DND-41 (cell line): ENCODE measurements at regions not wholly inside any gene's neighbourhood (a gene's known extent, or its start where the extent isn't known, plus 50 kb on each side); places are given as distances from the start of the nearest gene placed in this dataset.

Experiments used
- EZH2 ChIP-seq: IDR thresholded peaks from 3 replicates; pipeline ENCODE4 v1.6.1; 2012; ENCODE audit warnings: borderline replicate concordance, low read depth, mild to moderate bottlenecking, moderate library complexity, low read length, inconsistent platforms; ENCODE audit not compliant: severe bottlenecking
- TF ChIP-seq, protein P1 (sequence below): IDR thresholded peaks from 2 replicates; pipeline ENCODE4 v1.5.1; 2012; ENCODE audit warnings: borderline replicate concordance, low read length, moderate library complexity, mild to moderate bottlenecking; ENCODE audit not compliant: poor library complexity, severe bottlenecking; ENCODE audit errors: extremely low read depth

DNA sequence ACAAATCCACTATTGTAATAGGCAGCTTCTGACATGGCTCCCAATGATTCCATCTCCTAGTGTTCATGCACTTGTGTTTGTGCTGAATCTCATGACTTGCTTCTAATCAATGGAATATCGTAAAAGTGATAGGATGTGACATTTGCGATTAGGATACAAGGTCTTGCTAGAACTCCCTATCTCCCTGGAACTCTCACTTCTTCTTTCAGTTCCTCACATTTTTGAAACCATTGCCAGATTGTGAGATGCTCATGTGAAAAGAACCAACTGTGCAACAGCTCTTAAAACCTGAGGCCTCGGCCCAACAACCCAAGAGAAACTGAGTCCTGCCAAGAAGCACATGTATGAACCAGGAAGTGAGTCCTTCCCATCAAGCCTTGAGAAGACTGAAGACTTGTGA lies 226.9 kb upstream of the DTNA start:
- TF ChIP-seq, protein P1, sequence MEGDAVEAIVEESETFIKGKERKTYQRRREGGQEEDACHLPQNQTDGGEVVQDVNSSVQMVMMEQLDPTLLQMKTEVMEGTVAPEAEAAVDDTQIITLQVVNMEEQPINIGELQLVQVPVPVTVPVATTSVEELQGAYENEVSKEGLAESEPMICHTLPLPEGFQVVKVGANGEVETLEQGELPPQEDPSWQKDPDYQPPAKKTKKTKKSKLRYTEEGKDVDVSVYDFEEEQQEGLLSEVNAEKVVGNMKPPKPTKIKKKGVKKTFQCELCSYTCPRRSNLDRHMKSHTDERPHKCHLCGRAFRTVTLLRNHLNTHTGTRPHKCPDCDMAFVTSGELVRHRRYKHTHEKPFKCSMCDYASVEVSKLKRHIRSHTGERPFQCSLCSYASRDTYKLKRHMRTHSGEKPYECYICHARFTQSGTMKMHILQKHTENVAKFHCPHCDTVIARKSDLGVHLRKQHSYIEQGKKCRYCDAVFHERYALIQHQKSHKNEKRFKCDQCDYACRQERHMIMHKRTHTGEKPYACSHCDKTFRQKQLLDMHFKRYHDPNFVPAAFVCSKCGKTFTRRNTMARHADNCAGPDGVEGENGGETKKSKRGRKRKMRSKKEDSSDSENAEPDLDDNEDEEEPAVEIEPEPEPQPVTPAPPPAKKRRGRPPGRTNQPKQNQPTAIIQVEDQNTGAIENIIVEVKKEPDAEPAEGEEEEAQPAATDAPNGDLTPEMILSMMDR: no peak
- no peak for TF ChIP-seq EZH2
